NCI-H2029 treated with DMSO at 0.1 percent for 48 hours (cell line): ENCODE measurements at regions not wholly inside any gene's neighbourhood (a gene's known extent, or its start where the extent isn't known, plus 50 kb on each side); places are given as distances from the start of the nearest gene placed in this dataset.

Experiments used
- DNase-seq: peaks from one replicate; lab custom pipeline; 2025; lab: John Stamatoyannopoulos, UW

DNA sequence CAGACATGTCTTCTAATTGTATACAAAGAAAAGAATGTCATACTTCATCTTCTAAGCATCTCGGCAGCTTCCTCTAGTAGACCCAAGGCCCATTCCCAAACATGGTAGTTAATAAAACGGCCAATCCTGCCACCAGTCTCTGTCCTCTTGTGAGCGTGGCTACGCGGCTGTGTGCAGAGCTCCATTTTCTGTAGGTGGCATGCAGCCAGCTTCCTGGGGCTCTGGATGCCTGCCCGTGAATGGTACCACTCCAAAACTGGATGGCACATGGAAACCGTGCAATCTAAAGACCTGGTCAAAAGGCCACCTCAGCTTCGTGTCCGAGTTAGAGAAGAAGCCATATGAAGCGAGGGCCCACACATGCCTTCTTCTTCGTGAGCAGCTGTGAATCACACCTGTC, 110.7 kb downstream of the SIPA1L2 start:
- peak; percentile 61 for DNase-seq

GRCh38 chr1:232518349-232518748, 111.6 kb downstream of the SIPA1L2 start:
- DNase-seq: no peak

- no peak for DNase-seq
Measured at GRCh38 chr1:232517204-232517603, 112.7 kb downstream of the SIPA1L2 start.

DNA sequence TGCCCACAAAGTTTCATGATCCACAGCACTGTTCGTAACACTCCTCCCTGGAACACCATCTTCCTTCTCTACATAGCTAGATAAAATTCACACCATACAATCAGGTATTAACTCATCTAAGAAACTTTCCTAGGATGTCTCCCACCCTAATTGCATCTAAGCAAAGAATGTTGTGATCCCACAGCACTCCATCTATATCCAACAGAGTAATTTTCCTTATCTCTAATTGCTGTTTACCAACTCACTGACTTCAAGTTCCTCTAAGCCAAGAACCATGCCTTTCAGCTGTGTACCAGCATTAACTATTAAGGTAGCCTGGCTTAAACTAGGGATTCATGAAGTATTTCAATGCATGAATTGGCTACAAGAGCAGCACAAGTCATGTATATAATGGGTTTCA, 114.2 kb downstream of the SIPA1L2 start:
- no peak for DNase-seq

GRCh38 chr1:232512712-232513111, 117.2 kb downstream of the SIPA1L2 start:
- no peak for DNase-seq

GRCh38 chr1:232511172-232511571, 118.8 kb downstream of the SIPA1L2 start:
- DNase-seq: no peak

DNA sequence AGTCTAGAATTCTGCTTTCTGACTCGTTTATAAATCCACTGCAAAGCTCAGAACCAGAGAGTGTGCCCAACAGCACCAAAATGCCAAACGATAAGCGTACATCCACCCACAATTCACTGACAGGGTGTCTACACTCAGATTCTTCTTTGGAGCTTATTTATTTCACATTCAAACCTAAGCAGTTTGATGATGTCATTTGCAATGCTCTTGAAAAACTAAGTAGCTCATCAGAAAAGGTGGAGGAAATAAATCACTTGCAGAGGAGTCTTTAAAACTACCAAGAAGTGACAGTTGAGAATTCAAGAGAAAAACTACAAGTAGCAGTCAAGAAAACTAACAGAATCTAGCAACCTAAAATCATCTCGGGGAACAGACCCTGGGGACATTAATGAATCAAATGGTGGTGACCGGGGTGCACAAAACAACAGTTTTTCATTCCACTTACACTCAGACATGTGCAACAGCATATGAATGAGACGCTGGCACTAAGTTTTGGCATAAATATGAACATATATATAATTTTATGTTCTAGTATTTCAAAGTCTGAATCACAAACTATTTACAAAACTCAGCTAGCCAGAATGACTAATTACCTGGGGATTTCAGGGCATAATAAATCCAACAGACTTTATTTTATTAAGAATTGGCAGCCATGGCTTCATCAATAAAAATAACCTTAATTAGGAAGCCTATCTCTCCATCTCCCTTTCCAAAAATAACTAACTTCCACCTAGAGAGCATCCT, 119.4 kb downstream of the SIPA1L2 start:
- DNase-seq: no peak

DNA sequence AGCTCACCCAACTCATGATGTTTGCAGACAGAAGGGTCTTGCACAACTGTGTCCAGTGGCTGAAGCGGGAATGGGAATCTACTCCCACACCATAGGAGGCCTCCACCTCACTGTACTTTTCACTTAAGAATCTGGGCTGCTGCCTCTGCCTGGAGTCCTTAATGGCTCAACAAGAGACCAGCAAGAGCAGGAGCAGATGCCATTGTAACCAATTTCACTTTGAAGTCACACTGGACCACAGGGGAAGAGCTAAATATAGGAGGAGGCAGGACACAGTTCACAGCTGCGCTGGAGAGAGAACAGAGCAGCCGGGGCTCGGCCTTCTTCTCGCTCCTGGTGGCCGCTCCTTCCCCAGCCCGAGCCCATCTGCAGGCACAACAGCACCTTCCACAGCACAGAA, 120.4 kb downstream of the SIPA1L2 start:
- DNase-seq: no peak

- DNase-seq: no peak
Measured at GRCh38 chr1:232508130-232508701, 121.7 kb downstream of the SIPA1L2 start.

GRCh38 chr1:232507571-232507970, 122.4 kb downstream of the SIPA1L2 start:
- DNase-seq: no peak

- DNase-seq: no peak
Measured at GRCh38 chr1:232505884-232506283, 124.0 kb downstream of the SIPA1L2 start.

GRCh38 chr1:232504651-232505050, 125.3 kb downstream of the SIPA1L2 start:
- no peak for DNase-seq

GRCh38 chr1:232503497-232503896, 126.4 kb downstream of the SIPA1L2 start:
- no peak for DNase-seq

- DNase-seq: no peak
Measured at GRCh38 chr1:232501854-232502253, 128.1 kb downstream of the SIPA1L2 start.

GRCh38 chr1:232499188-232499587, 130.7 kb downstream of the SIPA1L2 start:
- no peak for DNase-seq

DNA sequence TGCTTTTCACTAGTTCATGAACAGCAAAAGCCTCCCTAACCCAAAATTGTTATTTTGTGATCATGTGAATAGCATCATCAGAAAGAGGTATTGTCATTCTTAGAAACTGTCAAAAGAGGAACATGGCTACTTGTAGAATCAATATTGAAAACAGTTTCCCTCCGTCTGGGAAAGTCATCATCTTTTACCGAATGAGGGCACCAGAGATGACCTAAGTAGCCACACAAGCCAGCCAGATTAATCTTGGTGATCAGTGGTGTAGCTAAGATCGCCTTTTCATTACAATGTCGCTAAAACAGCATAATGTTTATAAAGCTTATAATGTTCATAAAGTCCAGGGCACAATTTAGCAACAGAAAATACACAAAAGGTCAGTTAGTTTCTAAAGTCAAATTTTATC, 136.1 kb downstream of the SIPA1L2 start:
- no peak for DNase-seq

GRCh38 chr1:232489256-232489655, 140.7 kb downstream of the SIPA1L2 start:
- no peak for DNase-seq

GRCh38 chr1:232487236-232487635, 142.7 kb downstream of the SIPA1L2 start:
- no peak for DNase-seq

DNA sequence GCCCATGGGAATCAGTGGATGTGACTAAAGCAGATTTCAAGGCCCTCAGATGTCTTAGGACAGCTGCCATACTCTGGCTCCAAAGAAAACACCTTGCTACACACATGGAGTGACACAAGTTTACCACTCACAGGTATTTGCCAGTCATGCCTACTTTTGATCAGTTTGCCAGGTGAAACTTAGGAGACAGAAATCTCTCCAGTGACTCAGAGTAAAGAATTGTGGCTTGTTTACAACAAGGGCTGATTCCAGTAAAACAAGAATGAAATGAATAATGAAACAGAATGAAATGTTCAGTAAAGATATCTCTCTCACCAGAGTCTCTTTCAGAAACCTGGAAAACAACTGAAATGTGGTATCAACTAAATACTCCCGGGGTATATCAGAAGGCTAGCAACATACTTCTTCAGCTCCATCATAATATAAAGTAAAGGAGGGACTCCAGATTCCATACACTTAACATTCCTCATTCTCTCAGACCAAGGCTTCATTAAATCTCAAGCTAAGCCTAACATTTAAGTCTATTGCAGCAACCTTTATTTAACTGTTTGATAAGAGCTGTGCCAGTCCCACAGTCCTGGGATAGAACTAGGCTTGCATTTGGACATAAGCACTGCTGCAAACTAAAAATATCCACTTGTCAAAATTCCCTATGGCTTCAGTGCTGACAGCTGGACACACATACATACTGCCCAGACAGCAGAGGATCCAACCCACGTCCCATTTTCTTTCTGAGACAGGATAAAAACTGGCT, 143.3 kb downstream of the SIPA1L2 start:
- DNase-seq: no peak

GRCh38 chr1:232486006-232486405, 143.9 kb downstream of the SIPA1L2 start:
- DNase-seq: no peak

DNA sequence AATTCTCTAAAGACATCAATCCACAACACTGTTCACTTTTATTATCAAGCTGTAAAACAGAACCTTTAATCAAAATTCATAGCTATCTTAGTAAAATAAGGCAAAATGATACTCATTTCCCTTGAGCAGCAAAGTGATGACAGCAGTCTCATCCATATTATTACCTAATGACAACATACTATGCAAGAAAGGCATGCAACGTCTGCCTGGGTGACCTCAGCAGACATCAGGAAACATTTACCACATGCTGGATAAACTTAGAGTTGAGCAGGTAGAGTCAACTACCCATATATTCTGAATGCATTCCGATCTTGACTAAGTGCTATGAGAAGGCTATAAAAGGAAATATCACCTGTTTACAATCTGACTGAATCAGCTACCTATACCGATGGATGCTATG, 145.1 kb downstream of the SIPA1L2 start:
- DNase-seq: no peak

DNA sequence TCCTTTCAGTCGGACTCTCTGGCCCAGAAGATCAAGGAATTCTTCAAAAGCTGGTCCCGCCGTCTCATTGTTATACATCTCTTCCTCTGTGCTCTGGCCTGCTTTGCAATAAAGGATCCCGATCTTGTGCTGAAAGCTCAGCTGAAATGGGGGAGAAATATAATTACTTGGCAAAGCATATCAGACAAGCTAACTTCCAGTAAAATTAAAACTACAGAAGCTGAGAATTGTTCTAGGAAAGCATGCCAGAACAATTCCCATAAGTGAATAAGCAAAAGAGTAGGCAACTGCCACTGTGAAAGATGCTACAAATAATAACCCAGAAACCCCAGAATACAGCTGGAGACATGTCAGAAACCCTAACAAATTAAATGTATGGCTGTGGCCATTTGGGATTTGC, 146.1 kb downstream of the SIPA1L2 start:
- no peak for DNase-seq

GRCh38 chr1:232481091-232481490, 148.8 kb downstream of the SIPA1L2 start:
- no peak for DNase-seq
